Kidney (tissue), 13 donors: ENCODE measurements at regions not wholly inside any gene's neighbourhood (a gene's known extent, or its start where the extent isn't known, plus 50 kb on each side); places are given as distances from the start of the nearest gene placed in this dataset.

Source experiments
- DNase-seq, 5 donors: peaks; one replicate each; pipeline ENCODE4 v3.0.0-alpha.2; 2013 to 2020
- FAIRE-seq: peaks from 2 replicates; lab custom pipeline; 2012; peaks lifted over from hg19 to GRCh38; lab: Jason Lieb, UNC
- H3K27ac ChIP-seq, 2 donors: one replicate each; pipeline ENCODE4 v1.7.0; 2013; ENCODE audit warnings: low read depth in 2 of 2, low read length in 2 of 2, inconsistent platforms in 1 of 2
- H3K27me3 ChIP-seq: one replicate; pipeline ENCODE4 v1.7.1; 2013; ENCODE audit warnings: low read length, inconsistent platforms; ENCODE audit not compliant: control insufficient read depth, insufficient read depth
- H3K36me3 ChIP-seq, 3 donors: one replicate each; pipeline versions ENCODE4 v1.7.0 to v1.7.1; 2013; ENCODE audit warnings: low read length in 3 of 3, control low read depth in 1 of 3, inconsistent platforms in 1 of 3; ENCODE audit not compliant: insufficient read depth in 3 of 3, control insufficient read depth in 2 of 3
- H3K4me1 ChIP-seq, 3 donors: one replicate each; pipeline versions ENCODE4 v1.7.0 to v1.7.1; 2013; ENCODE audit warnings: low read length in 3 of 3, inconsistent platforms in 1 of 3, low read depth in 1 of 3; ENCODE audit not compliant: control insufficient read depth in 2 of 3, insufficient read depth in 2 of 3
- H3K4me3 ChIP-seq, 3 donors: one replicate each; pipeline versions ENCODE4 v1.7.0 to v1.8.1; 2013; ENCODE audit warnings: low read length in 3 of 3, control low read depth in 1 of 3, inconsistent platforms in 1 of 3
- H3K9ac ChIP-seq, 3 donors: one replicate each; pipeline versions ENCODE4 v1.7.0 to v1.7.1; 2013; ENCODE audit warnings: low read length in 3 of 3, control low read depth in 1 of 3, inconsistent platforms in 1 of 3
- H3K9me3 ChIP-seq, 3 donors: one replicate each; pipeline versions ENCODE4 v1.7.0 to v1.7.1; 2013; ENCODE audit warnings: low read length in 3 of 3, control low read depth in 1 of 3, inconsistent platforms in 1 of 3; ENCODE audit not compliant: control insufficient read depth in 2 of 3, insufficient read depth in 1 of 3
- intact Hi-C: fragments of 100-400 bp; cut with DNase I; formaldehyde crosslinking; loops from one replicate; pipeline ENCODE4 v1.11.1; 2022
- TF ChIP-seq, protein P1 (sequence below): IDR thresholded peaks from 3 replicates; pipeline ENCODE4 v1.5.1; 2012; ENCODE audit warnings: mild to moderate bottlenecking, moderate library complexity, borderline replicate concordance; ENCODE audit not compliant: insufficient read depth; ENCODE audit errors: extremely low read depth
- donor health status: control.
- donor health status: control.
- donor health status: control.
- donor health status: control.
- donor health status: control.
- donor health status: DM: yes; HTN: yes; CAD: no.
- donor health status: Normal renal cell carcinoma (clear cell type).

DNA sequence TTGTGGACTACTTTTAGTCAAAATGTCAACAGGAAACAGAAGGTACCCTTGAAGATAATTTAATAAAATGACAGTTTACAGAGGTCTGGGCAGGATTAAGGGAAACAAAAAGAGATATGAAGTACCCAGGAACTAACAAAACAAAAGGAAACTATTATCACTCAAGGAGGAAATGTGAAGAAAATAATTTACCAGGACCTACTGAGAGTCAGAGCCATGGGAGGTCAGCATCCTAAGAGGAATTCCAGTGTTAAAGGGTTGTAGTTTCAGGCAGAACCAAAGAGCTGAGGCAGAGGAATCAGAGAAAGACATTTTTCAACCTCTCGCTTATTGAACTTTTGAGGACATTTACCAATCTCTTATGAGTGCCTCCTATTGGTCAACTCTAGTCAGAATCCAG is 408.9 kb upstream of the CBLB start:
- TF ChIP-seq, protein P1, sequence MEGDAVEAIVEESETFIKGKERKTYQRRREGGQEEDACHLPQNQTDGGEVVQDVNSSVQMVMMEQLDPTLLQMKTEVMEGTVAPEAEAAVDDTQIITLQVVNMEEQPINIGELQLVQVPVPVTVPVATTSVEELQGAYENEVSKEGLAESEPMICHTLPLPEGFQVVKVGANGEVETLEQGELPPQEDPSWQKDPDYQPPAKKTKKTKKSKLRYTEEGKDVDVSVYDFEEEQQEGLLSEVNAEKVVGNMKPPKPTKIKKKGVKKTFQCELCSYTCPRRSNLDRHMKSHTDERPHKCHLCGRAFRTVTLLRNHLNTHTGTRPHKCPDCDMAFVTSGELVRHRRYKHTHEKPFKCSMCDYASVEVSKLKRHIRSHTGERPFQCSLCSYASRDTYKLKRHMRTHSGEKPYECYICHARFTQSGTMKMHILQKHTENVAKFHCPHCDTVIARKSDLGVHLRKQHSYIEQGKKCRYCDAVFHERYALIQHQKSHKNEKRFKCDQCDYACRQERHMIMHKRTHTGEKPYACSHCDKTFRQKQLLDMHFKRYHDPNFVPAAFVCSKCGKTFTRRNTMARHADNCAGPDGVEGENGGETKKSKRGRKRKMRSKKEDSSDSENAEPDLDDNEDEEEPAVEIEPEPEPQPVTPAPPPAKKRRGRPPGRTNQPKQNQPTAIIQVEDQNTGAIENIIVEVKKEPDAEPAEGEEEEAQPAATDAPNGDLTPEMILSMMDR: no peak
- intact Hi-C loops: no loop called here
- H3K4me3 ChIP-seq: no peak overlapping the region
- no peaks in the 10 kb centered on the region for H3K27me3 ChIP-seq
- no peak overlapping the region for H3K27ac ChIP-seq
- no peaks in the 10 kb centered on the region for H3K9me3 ChIP-seq
- no peak for DNase-seq
- no peaks in the 10 kb centered on the region for H3K4me1 ChIP-seq
- FAIRE-seq: no peak
- H3K36me3 ChIP-seq: no peaks in the 10 kb centered on the region
- no peak overlapping the region for H3K9ac ChIP-seq

DNA sequence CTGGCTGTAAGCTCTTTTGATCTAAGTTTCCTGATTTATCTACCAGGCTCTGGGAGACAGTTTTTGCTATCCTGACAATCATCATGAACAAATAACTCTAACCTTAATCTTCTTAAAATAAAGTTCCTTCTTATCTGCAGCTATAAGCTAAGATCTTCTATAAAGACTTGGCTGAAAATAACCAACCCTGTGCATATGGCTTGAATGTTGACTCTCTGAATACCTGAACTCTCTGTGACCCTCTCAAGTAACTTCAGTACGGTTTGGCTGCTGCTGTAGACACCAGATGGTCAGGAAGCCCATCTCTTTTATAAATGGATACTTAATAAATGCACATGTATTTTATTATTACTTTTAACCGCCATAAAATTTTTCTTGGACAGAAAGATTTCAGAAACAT is 412.4 kb upstream of the CBLB start:
- Histone ChIP-seq H3K9me3 (no peaks in the 10 kb centered on the region), H3K9ac (no peak overlapping the region), H3K27me3 (no peaks in the 10 kb centered on the region), H3K36me3 (no peaks in the 10 kb centered on the region), H3K4me3 (no peak overlapping the region), H3K27ac (no peak overlapping the region), H3K4me1 (no peaks in the 10 kb centered on the region)
- DNase-seq (peak in 2 of 5 donors; percentile 20 to 72), FAIRE-seq (no peak)
- intact Hi-C loops: no loop called here
- TF ChIP-seq, protein P1: no peak

DNA sequence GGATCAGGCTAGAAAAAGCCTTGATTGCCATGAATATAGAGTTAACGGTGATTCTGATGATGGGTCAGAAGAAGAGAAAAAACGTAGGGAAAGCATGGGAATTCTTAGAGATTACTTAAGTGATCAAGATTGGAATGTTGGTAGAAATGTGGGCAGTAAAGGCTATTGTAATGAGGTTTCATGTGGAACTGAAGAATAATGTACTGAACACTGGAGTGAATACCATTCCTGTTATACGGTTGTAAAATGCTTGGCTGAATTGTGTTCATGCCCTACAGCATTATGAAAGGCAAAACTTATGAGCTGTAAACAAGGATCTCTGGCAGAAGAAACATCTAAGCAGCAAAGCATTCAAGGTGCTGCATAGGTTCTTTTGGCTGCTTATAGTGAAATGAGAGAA is 414.1 kb upstream of the CBLB start:
- no peak overlapping the region for H3K4me3 ChIP-seq
- no peaks in the 10 kb centered on the region for H3K4me1 ChIP-seq
- H3K9me3 ChIP-seq: no peaks in the 10 kb centered on the region
- no peaks in the 10 kb centered on the region for H3K36me3 ChIP-seq
- H3K27ac ChIP-seq: no peak overlapping the region
- TF ChIP-seq, protein P1: no peak
- no peak for FAIRE-seq
- no peaks in the 10 kb centered on the region for H3K27me3 ChIP-seq
- DNase-seq: peak in 2 of 5 donors; percentile 17 to 26
- no peak overlapping the region for H3K9ac ChIP-seq
- intact Hi-C loops: no loop called here

DNA sequence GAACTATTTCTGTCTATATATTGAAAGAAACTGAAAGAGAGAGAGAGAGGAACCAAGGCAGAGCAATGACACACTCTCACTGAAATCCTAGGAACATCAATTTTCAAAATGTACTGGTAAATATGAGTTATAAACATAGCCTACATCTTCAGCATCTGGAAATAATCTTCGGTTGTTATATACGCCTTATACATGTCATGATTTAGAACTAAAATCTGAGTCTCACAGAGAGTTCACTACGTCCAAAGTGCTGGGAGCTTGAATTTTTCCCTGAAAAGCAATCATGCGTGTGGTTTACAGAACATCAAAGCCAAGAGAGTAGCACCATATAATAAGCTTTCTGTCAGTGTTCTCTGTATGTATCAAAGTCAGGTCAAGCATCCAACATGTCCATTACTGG is 420.0 kb upstream of the CBLB start:
- no peak for FAIRE-seq
- DNase-seq: peak in 2 of 5 donors; percentile 38 to 76
- intact Hi-C loops: no loop called here

More for the DNA sequence above, 420.0 kb upstream of the CBLB start:
- H3K4me1 ChIP-seq: no peaks in the 10 kb centered on the region
- no peaks in the 10 kb centered on the region for H3K36me3 ChIP-seq
- H3K9ac ChIP-seq: no peak overlapping the region
- H3K9me3 ChIP-seq: no peaks in the 10 kb centered on the region
- no peaks in the 10 kb centered on the region for H3K27me3 ChIP-seq
- TF ChIP-seq, protein P1: no peak
- H3K4me3 ChIP-seq: no peak overlapping the region
- no peak overlapping the region for H3K27ac ChIP-seq
